H9 (cell line): ENCODE measurements at regions not wholly inside any gene's neighbourhood (a gene's known extent, or its start where the extent isn't known, plus 50 kb on each side); places are given as distances from the start of the nearest gene placed in this dataset.

Source experiments
- DNase-seq: peaks from one replicate; pipeline ENCODE4 v3.0.0-alpha.2; 2017
- H2AFZ ChIP-seq: one replicate; pipeline ENCODE4 v1.6.1; 2013; ENCODE audit warnings: mild to moderate bottlenecking, low read length, control low read depth, moderate library complexity
- H2AK5ac ChIP-seq: 2 replicates; pipeline ENCODE4 v1.6.1; 2013; ENCODE audit warnings: low read length, control low read depth, mixed read lengths; ENCODE audit not compliant: insufficient read length
- H2BK120ac ChIP-seq: one replicate; pipeline ENCODE4 v1.6.1; 2013; ENCODE audit warnings: low read depth, mild to moderate bottlenecking, low read length, control low read depth, inconsistent platforms; ENCODE audit not compliant: poor library complexity, severe bottlenecking
- H2BK12ac ChIP-seq: 2 replicates; pipeline ENCODE4 v1.6.1; 2013; ENCODE audit warnings: low read length, control low read depth, mixed read lengths, low read depth; ENCODE audit not compliant: insufficient read length
- H2BK15ac ChIP-seq: 2 replicates; pipeline ENCODE4 v1.6.1; 2013; ENCODE audit warnings: low read depth, low read length, control low read depth
- H2BK20ac ChIP-seq: one replicate; pipeline ENCODE4 v1.6.1; 2013; ENCODE audit warnings: low read depth, mild to moderate bottlenecking, low read length, control low read depth, inconsistent platforms; ENCODE audit not compliant: poor library complexity, severe bottlenecking
- H2BK5ac ChIP-seq: 2 replicates; pipeline ENCODE4 v1.6.1; 2013; ENCODE audit warnings: low read length, control low read depth, mixed read lengths; ENCODE audit not compliant: insufficient read length
- H3K14ac ChIP-seq: 2 replicates; pipeline ENCODE4 v1.6.1; 2013; ENCODE audit warnings: low read length, control low read depth; ENCODE audit not compliant: insufficient read depth
- H3K18ac ChIP-seq: 2 replicates; pipeline ENCODE4 v1.6.1; 2013; ENCODE audit warnings: low read depth, mild to moderate bottlenecking, mixed read lengths, low read length, control low read depth; ENCODE audit not compliant: insufficient read length
- H3K23ac ChIP-seq: 2 replicates; pipeline ENCODE4 v1.6.1; 2013; ENCODE audit warnings: low read length, control low read depth, mixed read lengths, low read depth; ENCODE audit not compliant: insufficient read length
- H3K23me2 ChIP-seq: 2 replicates; pipeline ENCODE4 v1.6.1; 2013; ENCODE audit warnings: low read depth, mild to moderate bottlenecking, mixed read lengths, low read length, control low read depth; ENCODE audit not compliant: insufficient read length, poor library complexity, severe bottlenecking
- H3K27ac ChIP-seq: 2 replicates; pipeline ENCODE4 v1.5.1; 2013; ENCODE audit warnings: low read length, control low read depth, mixed read lengths, low read depth; ENCODE audit not compliant: insufficient read length
- H3K27me3 ChIP-seq: 2 replicates; pipeline ENCODE4 v1.6.1; 2013; ENCODE audit warnings: low read length, control low read depth, inconsistent platforms; ENCODE audit not compliant: insufficient read depth
- H3K4ac ChIP-seq: 2 replicates; pipeline ENCODE4 v1.6.1; 2013; ENCODE audit warnings: low read depth, mild to moderate bottlenecking, control low read depth, inconsistent platforms, low read length, moderate library complexity
- H3K4me1 ChIP-seq: 2 replicates; pipeline ENCODE4 v1.6.1; 2013; ENCODE audit warnings: low read length, control low read depth, inconsistent platforms; ENCODE audit not compliant: insufficient read depth
- H3K4me2 ChIP-seq: 2 replicates; pipeline ENCODE4 v1.6.1; 2013; ENCODE audit warnings: low read length, control low read depth, mixed read lengths; ENCODE audit not compliant: insufficient read length, insufficient read depth
- H3K56ac ChIP-seq: 2 replicates; pipeline ENCODE4 v1.6.1; 2013; ENCODE audit warnings: low read depth, mild to moderate bottlenecking, mixed read lengths, low read length, control low read depth; ENCODE audit not compliant: insufficient read length
- H3K79me1 ChIP-seq: 2 replicates; pipeline ENCODE4 v1.6.1; 2013; ENCODE audit warnings: low read depth, mild to moderate bottlenecking, moderate library complexity, low read length, control low read depth, inconsistent platforms; ENCODE audit not compliant: insufficient read depth, poor library complexity, severe bottlenecking
- H3K79me2 ChIP-seq: 2 replicates; pipeline ENCODE4 v1.6.1; 2013; ENCODE audit warnings: low read length, control low read depth, inconsistent platforms; ENCODE audit not compliant: insufficient read depth
- H3K9ac ChIP-seq: 2 replicates; pipeline ENCODE4 v1.6.1; 2013; ENCODE audit warnings: low read length, control low read depth, mixed read lengths; ENCODE audit not compliant: insufficient read length; ENCODE audit errors: extremely low read depth
- H3K9me3 ChIP-seq: one replicate; pipeline ENCODE4 v1.6.1; 2013; ENCODE audit warnings: low read depth, low read length, inconsistent platforms; ENCODE audit not compliant: control insufficient read depth
- H3T11ph ChIP-seq: one replicate; pipeline ENCODE4 v1.6.1; 2013; ENCODE audit warnings: mild to moderate bottlenecking, low read length, control low read depth, inconsistent platforms
- H4K20me1 ChIP-seq: one replicate; pipeline ENCODE4 v1.6.1; 2013; ENCODE audit not compliant: control insufficient read depth, insufficient read length, insufficient read depth
- H4K5ac ChIP-seq: 2 replicates; pipeline ENCODE4 v1.6.1; 2013; ENCODE audit warnings: low read depth, mild to moderate bottlenecking, mixed read lengths, low read length, control low read depth; ENCODE audit not compliant: insufficient read length
- H4K8ac ChIP-seq: replicated peaks from 2 replicates; pipeline ENCODE4 v1.6.1; 2013; ENCODE audit warnings: low read length, control low read depth, mixed read lengths, low read depth; ENCODE audit not compliant: insufficient read length
- H4K91ac ChIP-seq: 2 replicates; pipeline ENCODE4 v1.6.1; 2013; ENCODE audit warnings: low read depth, mild to moderate bottlenecking, moderate library complexity, mixed read lengths, low read length, control low read depth; ENCODE audit not compliant: insufficient read length
- H3K27ac Mint-ChIP-seq, 3 experiments: 2 replicates in 2 of 3; 3 replicates in 1 of 3; pipeline ENCODE4 v1.8.0; 2020 to 2021; ENCODE audit warnings: mixed read lengths in 3 of 3, mild to moderate bottlenecking in 1 of 3, moderate library complexity in 1 of 3
- H3K27me3 Mint-ChIP-seq: 2 replicates; pipeline ENCODE4 v1.8.0; 2021; ENCODE audit warnings: low read depth, mild to moderate bottlenecking, moderate library complexity, mixed read lengths
- H3K36me3 Mint-ChIP-seq, 3 experiments: 2 replicates in 2 of 3; 3 replicates in 1 of 3; pipeline ENCODE4 v1.8.0; 2020 to 2021; ENCODE audit warnings: low read depth in 3 of 3, mixed read lengths in 3 of 3; ENCODE audit not compliant: insufficient read depth in 1 of 3
- H3K4me1 Mint-ChIP-seq, 2 experiments: 2 replicates each; pipeline ENCODE4 v1.8.0; 2020; ENCODE audit warnings: mixed read lengths in 2 of 2
- H3K4me3 Mint-ChIP-seq, 2 experiments: 2 replicates in 1 of 2; 3 replicates in 1 of 2; pipeline ENCODE4 v1.8.0; 2020 to 2021; ENCODE audit warnings: mild to moderate bottlenecking in 2 of 2, mixed read lengths in 2 of 2, moderate library complexity in 1 of 2
- H3K9me3 Mint-ChIP-seq, 2 experiments: 2 replicates in 1 of 2; 3 replicates in 1 of 2; pipeline ENCODE4 v1.8.0; 2020; ENCODE audit warnings: mild to moderate bottlenecking in 2 of 2, mixed read lengths in 2 of 2, moderate library complexity in 1 of 2
- CTCF ChIP-seq: fragments of 200-600 bp; sonication (generic); conservative IDR thresholded peaks from 3 replicates; pipeline ENCODE4 v1.8.0; 2021; ENCODE audit warnings: antibody characterized with exemption, mild to moderate bottlenecking
- WGBS: extraction: QIAGEN DNeasy Blood & Tissue Kit; methylation state at CpG from one replicate; pipeline ENCODE4 v1.1.7; 2013; ENCODE audit warnings: missing lambda C conversion rate, low lambda C conversion rate, mixed read lengths; ENCODE audit not compliant: insufficient read length; ENCODE audit errors: extremely low coverage; 5-methylcytosine and 5-hydroxymethylcytosine counted together

DNA sequence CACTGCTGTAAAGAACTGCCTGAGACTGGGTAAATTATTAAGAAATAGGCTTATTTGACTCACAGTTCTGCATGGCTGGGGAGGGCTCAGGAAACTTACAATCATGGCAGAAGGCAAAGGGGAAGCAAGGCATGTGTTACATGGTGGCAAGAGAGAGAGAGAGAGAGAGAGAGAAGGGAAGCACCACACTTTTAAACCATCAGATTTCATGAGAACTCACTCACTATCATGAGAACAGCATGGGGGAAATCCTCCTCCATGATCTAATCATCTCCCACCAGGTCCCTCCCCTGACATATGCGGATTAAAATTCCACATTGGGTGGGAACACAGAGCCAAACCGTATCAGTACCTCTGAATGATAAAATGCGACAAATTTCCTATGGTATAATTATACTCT is 203.9 kb upstream of the MARCKS start:
- Histone ChIP-seq H3K18ac (no peak overlapping the region), H2BK12ac (no peak overlapping the region), H2BK15ac (no peak overlapping the region), H3K56ac (no peak overlapping the region), H4K5ac (no peak overlapping the region), H2AK5ac (no peak overlapping the region), H4K20me1 (no peaks in the 10 kb centered on the region), H3T11ph (no peak overlapping the region), H3K27ac (no peak overlapping the region), H4K91ac (no peak overlapping the region), H3K79me1 (no peaks in the 10 kb centered on the region), H3K23ac (no peak overlapping the region), H3K4me2 (no peak overlapping the region), H3K4ac (no peak overlapping the region), H3K23me2 (no peaks in the 10 kb centered on the region), H4K8ac (no peak overlapping the region), H2BK120ac (no peak overlapping the region), H3K4me1 (no peaks in the 10 kb centered on the region; the same call in 1 of the 2 replicates), H3K14ac (no peak overlapping the region), H3K9me3 (no peaks in the 10 kb centered on the region), H2BK5ac (no peak overlapping the region), H2BK20ac (no peak overlapping the region), H2AFZ (no peak overlapping the region), H3K9ac (no peak overlapping the region), H3K27me3 (no peaks in the 10 kb centered on the region), H3K79me2 (no peaks in the 10 kb centered on the region)
- no peak for TF ChIP-seq CTCF
- Mint-ChIP-seq H3K9me3 (no peaks in the 10 kb centered on the region), H3K27ac (no peak overlapping the region), H3K27me3 (no peaks in the 10 kb centered on the region; the same call in 1 of the 2 replicates), H3K4me3 (no peak overlapping the region), H3K4me1 (peaks cover 20 to 21% of the 10 kb centered on the region in 2 experiments), H3K36me3 (no peaks in the 10 kb centered on the region)
- DNase-seq: no peak
- no CpG with 5 or more reads among the region's 3 CpGs for WGBS
